HG02970 (cell line): ENCODE measurements at regions not wholly inside any gene's neighbourhood (a gene's known extent, or its start where the extent isn't known, plus 50 kb on each side); places are given as distances from the start of the nearest gene placed in this dataset.

Experiments
- ATAC-seq: cut with Tn5 transposase; IDR thresholded peaks from one replicate; pipeline ENCODE4 v1.9.1; 2021; ENCODE audit warnings: mild to moderate bottlenecking, moderate library complexity, moderate number of reproducible peaks; ENCODE audit not compliant: unreplicated experiment, low FRiP score

GRCh38 chr10:117427356-117427755 lies 52.1 kb upstream of the PDZD8 start:
- no peak for ATAC-seq

GRCh38 chr10:117425974-117426566 lies 50.8 kb upstream of the PDZD8 start:
- ATAC-seq: no peak

- no peak for ATAC-seq
These were observed 49.8 kb upstream of the PDZD8 start for GRCh38 chr10:117424883-117425649.
